GM18517 (cell line): ENCODE measurements at regions not wholly inside any gene's neighbourhood (a gene's known extent, or its start where the extent isn't known, plus 50 kb on each side); places are given as distances from the start of the nearest gene placed in this dataset.

Experiments used
- ATAC-seq: cut with Tn5 transposase; IDR thresholded peaks from one replicate; pipeline ENCODE4 v1.9.1; 2021; ENCODE audit warnings: mild to moderate bottlenecking, moderate library complexity; ENCODE audit not compliant: unreplicated experiment

DNA sequence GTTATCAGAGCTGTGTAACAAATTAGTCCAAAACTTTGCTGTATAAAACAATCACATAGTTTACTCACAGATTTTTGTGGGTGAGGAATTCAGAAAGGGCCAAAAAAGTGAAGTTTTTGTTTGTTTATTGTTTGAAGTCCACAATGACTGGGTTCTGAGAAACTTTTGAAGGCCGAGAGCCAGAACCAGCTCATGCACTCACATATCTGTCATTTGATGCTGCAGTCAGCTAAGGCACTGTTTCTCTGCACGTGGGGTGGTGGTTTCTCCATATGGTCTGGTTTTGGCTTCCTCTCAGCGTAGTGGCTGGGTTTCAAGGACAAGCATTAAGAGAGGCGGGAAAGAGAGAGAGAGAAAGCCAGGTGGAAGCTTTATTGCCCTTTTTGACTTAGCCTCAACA, 131.8 kb downstream of the TWIST2 start:
- ATAC-seq, result no peak

DNA sequence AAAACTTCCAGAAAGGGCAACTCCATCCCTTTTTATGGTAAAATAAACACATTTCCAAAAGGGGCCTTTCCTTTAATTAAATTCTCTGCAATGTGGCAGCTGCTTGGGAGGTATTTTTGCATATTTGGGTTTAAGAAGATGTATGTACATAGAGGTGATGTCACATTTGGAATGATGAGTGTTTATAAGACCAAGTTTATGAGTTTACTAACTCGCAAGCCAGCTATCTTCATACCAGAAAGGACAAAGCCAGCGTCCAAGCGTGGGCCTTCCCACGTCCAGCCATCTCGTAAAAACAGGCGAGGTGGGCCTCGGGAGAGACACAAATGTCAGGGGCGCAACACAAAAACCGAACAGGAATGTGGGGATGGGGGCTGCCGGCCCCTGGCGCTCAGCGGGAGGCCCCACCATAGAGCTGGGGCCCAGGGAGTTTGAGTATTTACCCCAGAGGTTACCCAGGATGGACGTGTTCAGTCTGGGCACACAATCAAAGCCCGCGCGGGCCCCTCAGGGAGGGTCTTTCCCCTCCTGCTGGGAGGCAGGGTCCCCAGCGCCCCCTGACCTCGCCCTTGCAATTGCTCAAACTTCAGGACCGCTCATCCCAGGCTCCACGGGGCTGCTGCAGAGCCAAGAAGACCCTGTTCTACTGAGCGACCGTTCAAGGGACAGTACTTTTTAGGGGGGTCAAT, 137.3 kb downstream of the TWIST2 start:
- no peak for ATAC-seq

DNA sequence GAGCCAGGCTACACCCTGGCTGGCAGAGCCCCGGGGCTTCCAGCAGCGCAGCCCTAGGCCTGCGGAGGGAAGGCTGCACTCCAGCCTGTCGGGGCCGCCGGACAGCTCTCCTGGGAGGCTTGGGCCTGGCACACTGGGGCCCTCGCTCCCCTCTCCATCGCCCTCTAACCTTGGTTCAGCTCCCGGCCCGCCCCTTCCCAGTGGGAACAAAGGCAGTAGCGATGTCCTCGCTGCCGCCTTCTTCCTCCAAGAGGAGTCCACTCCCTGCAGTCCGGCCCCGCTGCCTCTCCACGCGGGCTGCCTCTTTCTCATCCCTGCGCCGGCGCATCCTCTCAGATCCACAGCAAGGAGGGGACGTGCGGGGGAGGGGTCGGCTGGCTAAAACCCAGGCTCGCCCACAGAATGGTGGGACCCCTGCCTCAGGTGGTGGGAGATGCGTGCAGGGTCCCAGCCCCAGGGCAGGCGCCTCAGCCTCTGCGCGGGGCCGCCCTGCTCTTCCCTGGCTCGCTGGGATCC, 138.1 kb downstream of the TWIST2 start:
- ATAC-seq, result no peak

DNA sequence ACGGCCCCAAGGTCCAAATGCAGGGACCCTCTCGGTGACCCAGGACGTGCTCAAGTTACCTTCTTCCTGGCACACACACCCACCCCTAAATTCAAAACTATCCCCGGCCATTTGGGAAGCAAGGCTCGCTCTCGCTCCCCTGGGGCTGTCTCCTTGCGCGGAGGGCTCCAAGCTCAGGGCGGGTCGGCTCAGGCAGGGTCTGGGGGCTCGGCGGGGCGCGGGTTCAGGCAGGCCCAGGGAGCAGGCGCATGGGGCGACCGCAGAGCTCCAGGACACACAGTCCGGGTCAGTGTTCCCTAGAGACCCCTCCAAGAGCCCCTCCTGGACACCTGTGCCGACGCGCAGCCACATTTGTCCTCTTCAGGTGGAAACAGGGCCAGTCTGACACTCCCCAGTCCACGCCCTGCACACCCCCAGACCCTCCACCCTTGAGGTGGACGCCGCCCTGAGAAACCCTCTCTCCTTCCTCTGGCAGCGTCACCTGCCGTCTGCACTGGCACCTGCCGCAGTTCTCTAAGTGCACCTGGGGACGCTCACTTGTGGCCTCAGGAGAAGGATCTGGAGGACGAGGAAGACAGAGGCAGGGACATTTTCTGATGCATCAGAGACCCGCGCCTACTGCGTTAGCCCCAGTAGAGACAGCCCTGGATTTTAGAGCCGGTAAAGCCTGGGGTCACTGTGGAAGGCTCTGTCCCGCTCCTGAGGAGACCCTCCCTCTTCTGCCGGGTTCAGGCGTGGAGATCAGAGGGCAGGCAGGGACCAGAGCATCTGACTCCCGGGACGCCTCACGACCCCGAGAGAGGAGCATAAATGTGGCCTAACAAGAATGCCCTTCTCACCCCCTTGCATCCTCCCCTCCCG, 138.8 kb downstream of the TWIST2 start:
- ATAC-seq, result no peak

DNA sequence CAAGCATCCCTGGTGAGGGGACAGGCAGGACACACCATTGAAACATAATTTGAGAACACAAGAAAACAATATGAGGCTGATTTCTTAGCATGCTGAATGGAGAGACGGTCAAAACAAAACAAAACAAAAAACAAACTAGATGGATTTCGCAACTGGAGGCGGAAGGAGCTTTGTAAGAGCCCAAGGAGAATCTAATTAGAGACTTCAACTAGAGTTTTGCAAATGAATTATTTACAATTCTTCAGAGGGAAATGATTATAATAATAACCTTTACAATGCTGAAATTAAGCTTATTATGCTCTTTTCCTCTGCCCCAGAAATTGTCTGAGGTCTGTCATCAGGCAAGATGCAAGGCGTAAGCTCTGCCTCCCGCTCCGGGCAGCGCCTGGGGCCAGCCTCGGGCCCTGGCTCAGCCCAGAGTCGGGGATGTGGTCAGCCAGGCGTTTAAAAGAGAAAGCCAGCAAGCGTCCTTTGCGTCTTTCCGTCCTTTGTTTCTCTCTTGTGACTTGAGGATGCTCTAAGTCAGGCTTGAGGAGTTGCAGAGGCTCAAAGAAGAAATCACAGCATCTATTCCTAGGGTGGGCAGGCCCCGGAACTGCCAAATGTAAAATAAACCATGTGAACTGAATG, 139.6 kb downstream of the TWIST2 start:
- no peak for ATAC-seq

DNA sequence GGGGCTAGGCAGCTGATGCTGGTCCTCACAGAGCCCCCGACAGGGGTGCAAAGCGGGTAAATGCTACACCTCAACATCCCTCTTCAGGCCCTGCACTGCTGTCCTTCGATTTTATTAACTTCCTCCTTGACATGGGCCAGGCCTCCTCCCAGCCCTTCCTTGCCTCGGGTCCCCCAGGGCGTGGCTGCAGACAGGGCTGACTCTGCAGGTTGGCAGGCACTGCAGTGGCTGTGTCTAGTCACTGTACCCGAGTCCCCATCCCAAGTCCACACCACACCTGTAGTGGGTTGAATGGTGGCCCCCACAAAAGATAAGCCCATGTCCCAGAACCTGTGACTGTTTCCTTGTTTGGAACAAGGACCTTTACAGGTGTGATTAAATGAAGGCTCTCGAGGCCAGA, 140.2 kb downstream of the TWIST2 start:
- no peak for ATAC-seq

DNA sequence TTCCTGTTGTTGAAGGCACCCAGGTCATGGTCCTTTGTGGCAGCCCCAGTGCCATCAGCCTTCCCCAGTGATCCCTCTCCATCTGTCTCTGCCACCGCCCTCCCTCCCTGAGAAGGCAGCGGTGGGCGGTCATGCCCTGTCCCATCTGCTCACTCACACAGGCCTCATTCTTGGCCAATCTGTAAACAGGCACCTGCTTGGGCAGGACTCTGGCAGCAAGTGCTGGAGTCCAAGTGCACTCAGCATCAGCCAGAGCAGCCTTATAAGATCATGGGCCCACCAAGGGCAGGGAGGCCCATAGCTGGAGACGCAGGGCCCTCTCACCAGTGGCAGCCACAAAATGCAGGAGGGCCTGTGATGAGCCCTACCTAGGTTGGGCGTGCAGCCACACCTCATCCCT, 140.9 kb downstream of the TWIST2 start:
- ATAC-seq, result no peak

DNA sequence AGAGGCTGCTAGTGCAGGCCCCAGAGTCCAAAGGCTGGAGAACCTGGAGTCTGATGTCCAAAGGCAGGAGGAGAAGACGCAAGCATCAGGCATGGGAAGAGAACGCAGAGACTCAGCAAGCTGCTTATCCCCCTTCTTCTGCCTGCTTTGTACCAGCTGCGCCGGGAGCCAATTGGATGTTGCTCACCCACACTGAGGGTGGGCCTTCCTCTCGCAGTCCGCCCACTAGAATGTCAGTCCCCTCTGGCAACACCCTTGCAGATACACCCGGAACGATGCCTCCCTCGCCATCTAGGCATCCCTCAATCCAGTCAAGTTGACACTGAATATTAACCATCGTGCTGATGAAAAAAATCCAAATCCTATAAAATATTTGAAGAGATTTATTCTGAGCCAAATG, 141.6 kb downstream of the TWIST2 start:
- no peak for ATAC-seq

DNA sequence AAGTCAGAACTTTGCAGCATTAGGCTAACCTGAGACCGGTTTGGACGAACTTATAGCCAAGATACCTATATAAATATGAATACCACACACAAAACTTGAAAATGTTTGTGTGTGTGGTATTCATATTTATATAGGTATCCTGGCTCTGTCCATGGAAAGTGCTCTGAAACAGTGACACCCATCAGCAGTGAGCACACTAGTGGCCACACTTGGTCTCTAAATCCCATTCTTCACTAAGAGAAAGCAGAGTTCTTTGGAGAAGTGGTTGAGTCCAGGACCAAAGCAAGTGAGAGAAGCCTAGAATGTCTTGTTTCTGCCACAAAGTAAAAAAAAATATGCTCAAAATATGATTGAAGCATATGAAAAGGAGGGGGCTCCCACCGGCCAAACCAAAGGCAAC, 146.5 kb downstream of the TWIST2 start:
- no peak for ATAC-seq

DNA sequence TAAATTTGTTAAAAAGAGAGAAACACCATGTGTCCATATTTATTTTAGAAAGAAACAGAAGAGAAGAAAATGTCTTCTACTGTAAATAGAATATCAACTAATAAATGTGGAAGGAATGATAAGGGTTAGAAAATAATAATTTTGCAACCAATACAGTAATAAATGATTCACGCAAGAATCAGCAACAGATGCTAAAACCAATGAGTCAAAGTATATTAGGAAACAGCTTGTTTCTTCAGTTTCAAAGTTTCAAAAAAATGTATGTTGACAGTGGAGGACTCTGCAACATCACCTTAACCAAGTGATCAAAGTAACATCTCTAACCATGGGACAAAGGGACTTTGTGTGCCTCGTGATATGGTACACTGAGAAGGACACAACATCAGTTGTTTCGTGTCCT, 147.0 kb downstream of the TWIST2 start:
- no peak for ATAC-seq

DNA sequence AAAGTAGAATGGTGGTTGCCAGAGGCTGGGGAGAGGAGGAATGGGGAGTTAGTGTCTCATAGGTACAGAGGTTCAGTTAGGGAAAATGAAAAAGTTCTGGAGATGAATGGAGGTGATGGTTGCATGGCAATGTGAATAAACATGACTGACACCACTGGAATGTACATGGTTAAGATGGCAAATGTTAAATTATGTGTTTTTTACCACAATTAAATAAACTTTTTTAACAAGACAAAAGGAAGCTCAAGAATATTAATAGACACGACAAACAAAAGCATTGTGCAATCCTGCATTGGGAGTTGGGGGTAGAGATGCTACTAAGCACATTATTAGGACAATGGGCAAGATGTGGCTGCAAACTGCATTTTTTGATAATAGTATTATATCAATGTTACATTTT, 147.7 kb downstream of the TWIST2 start:
- ATAC-seq, result no peak

DNA sequence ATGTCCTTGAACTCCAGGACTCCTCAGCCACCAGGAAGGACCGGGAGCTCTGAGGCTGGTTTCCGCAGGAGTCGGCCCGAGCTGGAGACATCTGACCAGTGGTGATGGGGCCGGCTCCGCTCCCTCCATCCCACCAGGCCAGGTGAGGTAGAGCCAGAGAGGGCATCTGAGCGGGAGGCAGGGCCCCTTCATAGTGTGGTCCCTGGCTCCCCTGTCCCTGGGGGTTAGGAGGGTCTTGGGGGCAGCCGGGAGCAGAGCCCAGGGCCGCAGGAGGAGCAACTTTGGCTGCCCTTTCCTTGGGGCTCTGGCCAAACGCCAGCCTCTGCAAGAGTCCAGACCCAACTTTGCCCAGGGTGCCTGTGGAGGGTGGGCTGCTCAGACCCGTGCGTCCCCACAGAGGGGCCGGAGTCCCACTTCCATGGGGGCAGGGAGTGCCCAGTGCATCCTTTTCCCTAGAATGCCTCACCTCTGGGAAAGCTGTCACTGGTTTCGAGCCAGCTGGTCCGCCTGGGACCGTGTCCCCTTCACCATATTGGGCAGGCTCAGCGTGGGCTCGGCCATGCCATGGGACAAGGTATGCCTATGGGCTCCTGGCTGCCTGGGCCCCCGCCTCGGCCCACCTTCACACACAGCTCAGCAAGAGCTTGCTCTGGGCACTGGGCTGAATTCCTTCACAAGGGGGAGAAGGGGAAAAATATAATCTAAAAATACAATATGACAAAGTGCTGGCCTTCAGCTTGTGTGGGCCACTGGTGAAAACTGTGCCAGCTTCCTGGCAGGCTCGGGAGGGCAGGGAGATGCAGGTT, 148.6 kb downstream of the TWIST2 start:
- no peak for ATAC-seq

DNA sequence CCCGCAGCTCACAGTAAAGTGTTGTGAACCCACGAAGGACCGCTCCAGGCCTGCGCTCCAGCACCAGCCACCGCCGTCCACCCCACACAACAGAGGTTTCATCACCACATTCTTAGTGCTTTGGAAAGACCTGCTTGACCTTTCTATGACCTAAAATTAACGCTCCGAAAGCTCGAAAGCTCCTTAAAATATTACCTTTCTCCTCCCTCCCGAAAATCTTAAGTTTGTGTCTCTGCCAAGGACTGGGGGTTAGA, 149.2 kb downstream of the TWIST2 start:
- no peak for ATAC-seq

DNA sequence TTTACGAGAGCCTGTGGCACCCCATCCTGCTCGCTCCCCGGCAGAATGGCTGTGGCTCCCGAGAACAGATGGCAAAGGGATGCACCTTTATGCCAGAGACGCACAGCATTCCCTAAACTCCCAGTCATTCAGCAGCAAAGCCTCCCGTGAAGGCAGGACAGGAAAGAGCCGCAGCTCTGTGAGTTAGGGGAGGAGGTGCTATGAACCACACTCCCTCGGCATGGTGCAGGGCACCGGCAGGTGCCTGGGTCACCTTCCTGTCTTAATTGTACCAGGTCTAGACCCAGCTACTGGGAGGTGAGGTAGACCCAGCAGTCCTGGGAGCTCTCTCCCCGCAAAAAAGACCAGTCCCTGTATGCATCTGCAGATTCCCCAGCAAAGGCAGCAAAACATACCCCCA, 149.8 kb downstream of the TWIST2 start:
- no peak for ATAC-seq
